ENCODE measurements at regions not wholly inside any gene's neighbourhood (a gene's known extent, or its start where the extent isn't known, plus 50 kb on each side); places are given as distances from the start of the nearest gene placed in this dataset.
"Not testable (repeated sequence)": the region's sequence is repeated elsewhere in the genome, so short reads cannot be mapped to it uniquely, and the experiment has no call there.

GRCh38 chr13:87206708-87207107 lies 464.5 kb upstream of the SLITRK5 start:
- DNase-seq (ENCODE audit: low spot score) = no peak

GRCh38 chr13:87207280-87208003 lies 463.7 kb upstream of the SLITRK5 start:
- no peak for DNase-seq (ENCODE audit: low spot score)

GRCh38 chr13:87208636-87209035 lies 462.5 kb upstream of the SLITRK5 start:
- no peak for DNase-seq (ENCODE audit: low spot score)

GRCh38 chr13:87234981-87235380 lies 436.2 kb upstream of the SLITRK5 start:
- DNase-seq (ENCODE audit: low spot score) = no peak

DNA sequence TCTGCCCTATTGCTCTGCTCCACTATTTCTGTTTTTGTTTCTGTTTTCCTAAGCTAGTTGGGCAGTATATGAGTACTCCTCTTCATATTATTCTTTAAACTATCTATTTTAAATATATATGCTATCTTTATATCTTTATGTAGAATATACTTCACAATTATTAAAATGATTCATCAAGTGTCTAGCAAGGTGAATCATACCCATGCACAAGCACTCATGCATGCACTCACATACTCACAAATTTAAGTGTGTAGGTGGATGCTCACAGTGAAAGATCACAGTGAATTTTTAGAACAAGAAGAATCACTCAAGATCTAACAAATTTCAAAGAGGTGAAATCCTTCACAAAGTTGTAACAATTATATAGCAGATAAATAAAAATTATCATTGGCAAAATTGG lies 435.6 kb upstream of the SLITRK5 start:
- DNase-seq (ENCODE audit: low spot score) = no peak

DNA sequence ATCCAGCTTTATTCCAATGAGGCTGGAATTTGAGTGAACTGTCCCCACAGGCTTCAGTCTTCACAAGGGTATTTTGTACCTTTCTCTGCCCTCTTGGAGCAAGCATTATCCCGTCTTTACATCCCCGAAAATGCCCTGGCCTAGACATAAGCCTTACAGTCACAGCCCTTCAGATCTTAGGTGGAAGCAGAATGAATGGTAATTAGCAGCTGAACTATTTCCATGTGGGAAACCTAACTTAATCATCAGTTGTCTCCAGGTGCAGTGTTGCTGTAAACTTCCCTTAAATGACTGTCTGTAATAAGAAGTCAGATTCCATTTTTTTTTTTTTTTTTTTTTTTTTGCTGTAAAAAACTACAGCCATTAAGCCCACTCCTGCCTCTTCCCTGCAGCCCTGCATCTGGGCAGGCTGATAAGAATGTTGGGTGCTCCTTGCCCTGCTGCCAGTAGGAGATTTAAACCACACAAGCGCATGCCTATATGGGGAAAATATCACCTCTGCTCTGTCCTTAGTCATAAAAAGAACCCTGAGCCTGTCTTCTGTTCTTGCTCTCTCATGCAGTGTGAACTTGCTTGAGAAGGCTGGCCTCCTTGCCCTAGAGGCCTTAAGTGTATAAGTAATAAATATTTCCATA lies 426.8 kb upstream of the SLITRK5 start:
- no peak for DNase-seq (ENCODE audit: low spot score)

DNA sequence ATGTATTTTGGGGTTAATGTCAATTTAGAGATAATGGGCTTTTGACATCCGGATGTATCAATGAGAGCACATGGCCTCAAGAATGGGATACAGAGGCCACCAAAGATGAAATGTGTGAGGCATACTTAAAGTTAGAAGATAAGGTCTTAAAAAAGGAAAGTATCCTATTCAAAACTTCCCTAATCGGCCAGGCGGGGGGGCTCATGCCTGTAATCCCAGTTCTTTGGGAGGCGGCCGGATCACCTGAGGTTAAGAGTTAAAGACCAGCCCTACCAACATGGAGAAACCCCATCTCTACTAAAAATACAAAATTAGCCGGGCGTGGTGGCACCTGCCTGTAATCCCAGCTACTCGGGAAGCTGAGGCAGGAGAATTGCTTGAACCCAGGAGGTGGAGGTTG lies 421.3 kb upstream of the SLITRK5 start:
- not testable (repeated sequence) for DNase-seq (ENCODE audit: low spot score)

DNA sequence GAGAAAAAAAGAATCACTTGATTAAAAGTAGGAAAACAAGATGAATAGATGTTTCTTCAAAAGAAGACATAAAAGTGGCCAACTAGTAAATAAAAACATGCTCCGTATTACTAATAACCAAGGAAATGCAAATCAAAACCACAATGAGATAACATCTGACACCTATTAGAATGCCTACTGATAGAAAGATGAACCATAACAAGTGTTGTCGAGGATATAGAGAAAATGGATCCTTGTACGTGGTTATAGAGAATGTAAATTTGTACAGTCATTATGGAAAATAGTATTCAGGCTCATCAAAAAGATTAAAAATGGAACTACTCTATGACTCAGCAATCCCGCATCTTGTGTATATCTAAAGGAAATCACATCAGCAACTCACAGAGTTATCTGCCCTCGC lies 415.8 kb upstream of the SLITRK5 start:
- DNase-seq (ENCODE audit: low spot score) = no peak

DNA sequence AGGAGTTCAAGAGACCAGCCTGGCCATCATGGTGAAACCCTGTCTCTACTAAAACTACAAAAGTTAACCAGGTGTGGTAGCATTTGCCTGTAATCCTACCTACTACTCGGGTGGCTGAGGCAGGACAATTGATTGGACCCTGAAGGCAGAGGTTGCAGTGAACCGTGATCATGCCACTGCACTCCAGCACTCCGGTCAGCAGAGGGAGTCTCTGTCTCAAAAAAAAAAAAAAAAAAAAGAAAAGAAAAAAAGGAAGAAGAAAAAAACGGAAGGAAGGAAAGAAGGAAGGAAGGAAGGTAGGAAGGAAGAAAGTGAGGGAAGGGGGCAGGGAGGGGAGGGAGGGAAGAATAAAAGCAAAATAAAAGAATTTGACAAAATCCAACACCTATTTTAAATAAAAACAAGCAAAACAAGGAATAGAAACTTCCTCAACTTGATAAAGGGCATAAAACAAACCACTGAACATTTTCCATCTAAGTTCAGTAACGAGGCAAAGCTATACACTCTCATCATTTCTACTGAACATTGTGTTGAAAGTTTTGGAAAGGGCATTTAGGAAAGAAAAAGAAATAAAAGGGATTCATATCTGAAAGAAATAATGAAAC lies 411.6 kb upstream of the SLITRK5 start:
- DNase-seq (ENCODE audit: low spot score) = peak; percentile 3

DNA sequence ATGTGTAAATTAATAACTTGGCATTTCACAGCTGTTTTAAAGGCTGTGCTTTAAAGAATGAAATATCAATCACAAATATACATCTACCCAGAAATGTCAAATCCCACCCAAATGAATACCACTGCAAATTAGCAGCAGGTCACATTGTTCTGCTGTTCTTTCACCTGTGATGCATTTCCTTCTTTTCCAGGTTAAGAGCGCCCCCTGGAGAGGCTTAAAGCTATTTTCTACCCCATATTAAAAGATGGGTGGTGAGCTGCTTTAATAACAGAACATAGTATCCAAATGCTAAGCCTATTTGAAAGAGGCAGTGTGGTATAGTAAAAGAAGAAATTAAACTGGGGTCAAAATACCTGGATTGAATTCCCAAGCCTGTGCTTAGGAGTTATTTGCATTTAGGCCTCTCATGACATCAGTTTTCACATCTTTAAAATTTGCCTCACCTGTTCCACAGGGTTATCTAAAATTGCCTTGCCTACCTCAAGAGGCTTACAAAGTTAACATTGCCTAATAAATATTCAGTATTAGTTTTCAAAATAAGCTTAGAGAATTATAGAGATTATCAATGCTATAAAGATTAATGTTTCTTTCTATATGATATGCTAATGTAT lies 396.9 kb upstream of the SLITRK5 start:
- DNase-seq (ENCODE audit: low spot score) = peak; percentile 2

DNA sequence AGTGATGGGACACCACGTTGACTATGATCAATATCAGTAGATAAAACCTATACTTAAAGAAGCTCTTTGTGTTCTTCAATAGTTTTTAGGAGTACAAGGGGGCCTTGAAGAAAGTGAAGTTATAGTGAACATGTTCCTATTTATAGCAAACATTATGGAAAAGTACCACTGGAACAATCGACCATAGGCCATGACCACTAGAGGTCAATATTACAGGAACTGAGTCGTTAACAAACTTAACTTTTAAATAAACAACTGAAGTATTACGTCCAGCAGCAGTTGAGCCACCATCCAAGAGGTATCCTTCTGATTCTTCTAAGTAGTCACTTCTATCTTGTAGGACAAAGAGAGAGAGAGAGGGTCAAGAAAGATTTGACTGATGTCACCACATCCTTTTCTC lies 391.0 kb upstream of the SLITRK5 start:
- no peak for DNase-seq (ENCODE audit: low spot score)

DNA sequence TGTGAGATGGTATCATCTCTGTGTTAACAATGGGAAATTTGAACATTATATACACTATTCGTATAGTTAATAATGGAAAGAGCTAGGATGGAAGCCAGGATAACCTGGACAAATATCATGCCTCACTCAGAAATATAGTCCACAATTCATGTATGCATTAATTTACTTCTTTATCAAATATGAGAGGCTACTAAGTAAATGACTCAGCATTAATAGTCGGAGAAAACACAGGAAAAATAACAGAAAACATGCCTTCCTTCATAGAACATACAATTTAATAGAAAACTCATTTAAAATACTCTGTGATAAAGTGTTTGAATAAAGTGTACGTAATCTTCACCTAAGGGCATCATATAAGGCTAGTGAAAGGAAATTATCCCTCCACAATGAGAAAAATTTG lies 383.4 kb upstream of the SLITRK5 start:
- DNase-seq (ENCODE audit: low spot score) = no peak

- no peak for DNase-seq (ENCODE audit: low spot score)
These were observed 375.5 kb upstream of the SLITRK5 start for GRCh38 chr13:87295636-87296035.

GRCh38 chr13:87302034-87302433 lies 369.1 kb upstream of the SLITRK5 start:
- DNase-seq (ENCODE audit: low spot score) = no peak

- no peak for DNase-seq (ENCODE audit: low spot score)
These were observed 368.2 kb upstream of the SLITRK5 start for GRCh38 chr13:87302931-87303330.

- DNase-seq (ENCODE audit: low spot score) = no peak
These were observed 360.0 kb upstream of the SLITRK5 start for GRCh38 chr13:87311165-87311564.

GRCh38 chr13:87314822-87315221 lies 356.3 kb upstream of the SLITRK5 start:
- no peak for DNase-seq (ENCODE audit: low spot score)

DNA sequence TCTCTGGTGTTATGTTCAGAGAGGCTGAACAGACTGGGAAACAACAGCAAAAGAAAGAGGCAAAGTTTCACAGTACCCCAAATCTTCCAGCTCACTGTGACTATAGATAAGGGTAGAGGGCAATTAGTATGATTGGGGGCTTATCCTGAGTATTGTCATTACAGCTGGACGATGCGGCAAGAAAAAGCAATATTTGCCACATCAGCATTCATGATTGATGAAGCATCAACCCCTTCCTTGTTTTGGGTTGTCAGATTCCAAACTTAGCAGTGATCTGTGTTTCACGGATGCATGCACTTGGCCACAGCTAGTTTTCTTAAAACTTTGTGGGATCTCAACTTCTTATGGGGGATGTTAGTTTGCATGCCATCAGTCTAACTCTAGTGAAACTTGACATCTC lies 348.8 kb upstream of the SLITRK5 start:
- no peak for DNase-seq (ENCODE audit: low spot score)

DNA sequence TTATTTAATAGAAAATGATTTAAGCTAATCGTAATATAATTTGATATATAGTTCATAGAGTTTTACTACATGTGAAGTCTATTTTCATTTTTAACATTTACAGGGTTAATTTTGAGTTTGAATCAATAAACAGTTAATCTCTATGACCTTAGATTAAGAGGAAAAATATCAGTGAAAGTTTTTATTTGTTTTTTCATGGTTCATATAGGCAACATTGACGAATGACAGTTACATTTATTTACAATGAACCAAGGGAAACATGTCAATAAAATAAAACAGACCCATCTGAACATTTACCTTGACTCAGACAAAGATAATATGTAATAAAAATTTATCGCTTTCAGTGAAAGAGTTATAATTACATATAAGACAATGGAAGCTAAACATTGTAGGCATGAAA lies 346.6 kb upstream of the SLITRK5 start:
- DNase-seq (ENCODE audit: low spot score) = no peak

- no peak for DNase-seq (ENCODE audit: low spot score)
These were observed 340.0 kb upstream of the SLITRK5 start for GRCh38 chr13:87331178-87331577.

- no peak for DNase-seq (ENCODE audit: low spot score)
These were observed 337.6 kb upstream of the SLITRK5 start for GRCh38 chr13:87333599-87333998.

- no peak for DNase-seq (ENCODE audit: low spot score)
These were observed 337.0 kb upstream of the SLITRK5 start for GRCh38 chr13:87334176-87334575.

DNA sequence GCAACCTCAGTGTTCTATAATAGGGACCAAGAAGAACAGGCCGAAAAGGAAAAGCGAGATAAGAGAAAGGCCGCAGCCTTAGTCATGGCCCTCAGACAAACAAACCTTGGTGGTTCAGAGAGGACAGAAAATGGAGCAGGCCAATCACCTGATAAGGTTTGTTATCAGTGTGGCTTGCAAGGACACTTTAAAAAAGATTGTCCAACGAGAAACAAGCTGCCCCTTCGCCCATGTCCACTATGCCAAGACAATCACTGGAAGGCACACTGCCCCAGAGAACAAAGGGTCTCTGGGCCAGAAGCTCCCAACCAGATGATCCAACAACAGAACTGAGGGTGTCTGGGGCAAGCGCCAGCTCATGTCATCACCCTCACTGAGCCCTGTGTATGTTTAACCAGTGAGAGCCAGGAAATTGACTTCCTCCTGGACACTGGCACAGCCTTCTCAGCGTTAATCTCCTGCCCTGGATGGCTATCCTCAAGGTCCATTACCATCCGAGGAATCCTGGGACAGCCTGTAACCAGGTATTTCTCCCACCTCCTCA lies 334.8 kb upstream of the SLITRK5 start:
- DNase-seq (ENCODE audit: low spot score) = not testable (repeated sequence)

All from AG08396 (cell line).